Activated naive CD4-positive, alpha-beta T cell treated with anti-CD3 and anti-CD28 coated beads for 36 hours (primary cell): ENCODE measurements at regions not wholly inside any gene's neighbourhood (a gene's known extent, or its start where the extent isn't known, plus 50 kb on each side); places are given as distances from the start of the nearest gene placed in this dataset.
"Not testable (repeated sequence)": the region's sequence is repeated elsewhere in the genome, so short reads cannot be mapped to it uniquely, and the experiment has no call there.

Experiments
- CTCF ChIA-PET: fragments of 350-600 bp; sonication (Branson Sonifier 250); formaldehyde crosslinking; loops from one replicate; lab custom pipeline; 2021; ENCODE audit warnings: antibody characterized with exemption; lab: Charles Lee
- DNase-seq: peaks from one replicate; pipeline ENCODE4 v3.0.0-alpha.2; 2020
- H3K27ac Mint-ChIP-seq: one replicate; pipeline ENCODE4 v1.8.0; 2021; ENCODE audit warnings: mild to moderate bottlenecking, mixed read lengths
- H3K27me3 Mint-ChIP-seq: one replicate; pipeline ENCODE4 v1.8.0; 2021; ENCODE audit warnings: low read depth, mixed read lengths
- H3K36me3 Mint-ChIP-seq: one replicate; pipeline ENCODE4 v1.8.0; 2021; ENCODE audit warnings: low read depth, mixed read lengths
- H3K4me1 Mint-ChIP-seq: one replicate; pipeline ENCODE4 v1.8.0; 2021; ENCODE audit warnings: low read depth, mixed read lengths
- H3K4me3 Mint-ChIP-seq: one replicate; pipeline ENCODE4 v1.8.0; 2021; ENCODE audit warnings: mild to moderate bottlenecking, moderate library complexity, mixed read lengths
- H3K9me3 Mint-ChIP-seq: one replicate; pipeline ENCODE4 v1.8.0; 2021; ENCODE audit warnings: mixed read lengths
- intact Hi-C: fragments of 100-400 bp; cut with micrococcal nuclease; formaldehyde crosslinking; loops from one replicate; pipeline ENCODE4 v1.15.1; 2023

- H3K4me1 Mint-ChIP-seq = no peaks in the 10 kb centered on the region
- DNase-seq = no peak
- no peak overlapping the region for H3K27ac Mint-ChIP-seq
- intact Hi-C loops = no loop called here
- H3K4me3 Mint-ChIP-seq = no peak overlapping the region
- CTCF ChIA-PET = no interaction called here
- H3K27me3 Mint-ChIP-seq = peaks cover 5% of the 10 kb centered on the region
- H3K36me3 Mint-ChIP-seq = no peaks in the 10 kb centered on the region
- no peaks in the 10 kb centered on the region for H3K9me3 Mint-ChIP-seq
These were observed 76.6 kb upstream of the PAM start for GRCh38 chr5:102678267-102679058.

- no peaks in the 10 kb centered on the region for H3K36me3 Mint-ChIP-seq
- peak; percentile 84 for DNase-seq
- no peaks in the 10 kb centered on the region for H3K4me1 Mint-ChIP-seq
- no peaks in the 10 kb centered on the region for H3K9me3 Mint-ChIP-seq
- no peak overlapping the region for H3K27ac Mint-ChIP-seq
- intact Hi-C loops = loop anchor here (1.0 to 5.0 kb wide), 9 partner anchors 75 to 543 kb away; no protein-coding TSS in a partner anchor
- CTCF ChIA-PET = interaction anchor here (0.6 to 3.1 kb wide), 45 partner anchors 9 to 542 kb away, joined by 3 to 29 read pairs (median 4); no protein-coding TSS in a partner anchor
- H3K27me3 Mint-ChIP-seq = peaks cover 7% of the 10 kb centered on the region
- H3K4me3 Mint-ChIP-seq = no peak overlapping the region
These were observed 73.6 kb upstream of the PAM start for GRCh38 chr5:102681403-102681983.

GRCh38 chr5:102682101-102682647, 72.9 kb upstream of the PAM start:
- H3K4me1 Mint-ChIP-seq = no peaks in the 10 kb centered on the region
- no peaks in the 10 kb centered on the region for H3K36me3 Mint-ChIP-seq
- CTCF ChIA-PET = interaction anchor here (0.7 to 3.1 kb wide), 34 partner anchors 8 to 542 kb away, joined by 3 to 29 read pairs (median 4); no protein-coding TSS in a partner anchor
- H3K9me3 Mint-ChIP-seq = no peaks in the 10 kb centered on the region
- intact Hi-C loops = loop anchor here (5.0 kb wide), 1 partner anchor 145 kb away; no protein-coding TSS in a partner anchor
- no peak overlapping the region for H3K27ac Mint-ChIP-seq
- H3K27me3 Mint-ChIP-seq = peaks cover 10% of the 10 kb centered on the region
- H3K4me3 Mint-ChIP-seq = no peak overlapping the region
- DNase-seq = no peak

- H3K4me1 Mint-ChIP-seq, H3K27me3 Mint-ChIP-seq, intact Hi-C loops, CTCF ChIA-PET, DNase-seq, H3K36me3 Mint-ChIP-seq, H3K4me3 Mint-ChIP-seq, H3K27ac Mint-ChIP-seq, H3K9me3 Mint-ChIP-seq: not testable (repeated sequence)
These were observed 67.0 kb upstream of the PAM start for GRCh38 chr5:102688076-102688475.

GRCh38 chr5:102688581-102689342, 66.3 kb upstream of the PAM start:
- intact Hi-C loops, H3K4me1 Mint-ChIP-seq, DNase-seq, H3K27ac Mint-ChIP-seq, H3K4me3 Mint-ChIP-seq, CTCF ChIA-PET, H3K27me3 Mint-ChIP-seq, H3K36me3 Mint-ChIP-seq, H3K9me3 Mint-ChIP-seq: not testable (repeated sequence)

- Mint-ChIP-seq H3K27ac (no peak overlapping the region), H3K4me3 (no peak overlapping the region), H3K4me1 (no peaks in the 10 kb centered on the region), H3K27me3 (peaks cover 12% of the 10 kb centered on the region), H3K36me3 (no peaks in the 10 kb centered on the region), H3K9me3 (peaks cover 1% of the 10 kb centered on the region)
- no peak for DNase-seq
- intact Hi-C loops = no loop called here
- CTCF ChIA-PET = interaction anchor here (1.0 to 1.4 kb wide), 2 partner anchors 10 to 448 kb away, joined by 3 to 7 read pairs; no protein-coding TSS in a partner anchor
These were observed 64.2 kb upstream of the PAM start for GRCh38 chr5:102690910-102691309.

GRCh38 chr5:102691434-102691833, 63.7 kb upstream of the PAM start:
- H3K4me3 Mint-ChIP-seq = no peak overlapping the region
- peaks cover 10% of the 10 kb centered on the region for H3K27me3 Mint-ChIP-seq
- H3K27ac Mint-ChIP-seq = no peak overlapping the region
- H3K9me3 Mint-ChIP-seq = peaks cover 1% of the 10 kb centered on the region
- no peaks in the 10 kb centered on the region for H3K4me1 Mint-ChIP-seq
- DNase-seq = no peak
- CTCF ChIA-PET = interaction anchor here (1.0 kb wide), 1 partner anchor 448 kb away, joined by 3 read pairs; no protein-coding TSS in a partner anchor
- intact Hi-C loops = no loop called here
- no peaks in the 10 kb centered on the region for H3K36me3 Mint-ChIP-seq

GRCh38 chr5:102700120-102700831, 54.8 kb upstream of the PAM start:
- CTCF ChIA-PET = interaction anchor here (4.0 kb wide), 1 partner anchor 19 kb away, joined by 16 read pairs; no protein-coding TSS in a partner anchor
- H3K36me3 Mint-ChIP-seq = no peaks in the 10 kb centered on the region
- H3K4me1 Mint-ChIP-seq = no peaks in the 10 kb centered on the region
- no peak overlapping the region for H3K27ac Mint-ChIP-seq
- no peak overlapping the region for H3K4me3 Mint-ChIP-seq
- DNase-seq = no peak
- H3K9me3 Mint-ChIP-seq = no peaks in the 10 kb centered on the region
- peaks cover 7% of the 10 kb centered on the region for H3K27me3 Mint-ChIP-seq
- intact Hi-C loops = no loop called here

- Mint-ChIP-seq H3K9me3 (no peaks in the 10 kb centered on the region), H3K36me3 (no peaks in the 10 kb centered on the region), H3K4me1 (no peaks in the 10 kb centered on the region), H3K27me3 (peaks cover 7% of the 10 kb centered on the region), H3K4me3 (no peak overlapping the region), H3K27ac (no peak overlapping the region)
- intact Hi-C loops = no loop called here
- no peak for DNase-seq
- CTCF ChIA-PET = interaction anchor here (4.0 kb wide), 1 partner anchor 19 kb away, joined by 16 read pairs; no protein-coding TSS in a partner anchor
These were observed 54.2 kb upstream of the PAM start for GRCh38 chr5:102700916-102701315.

GRCh38 chr5:102701748-102702147, 53.4 kb upstream of the PAM start:
- no peaks in the 10 kb centered on the region for H3K4me1 Mint-ChIP-seq
- no peaks in the 10 kb centered on the region for H3K36me3 Mint-ChIP-seq
- DNase-seq = no peak
- CTCF ChIA-PET = interaction anchor here (4.0 kb wide), 1 partner anchor 20 kb away, joined by 16 read pairs; no protein-coding TSS in a partner anchor
- no peaks in the 10 kb centered on the region for H3K9me3 Mint-ChIP-seq
- H3K4me3 Mint-ChIP-seq = no peak overlapping the region
- H3K27ac Mint-ChIP-seq = no peak overlapping the region
- intact Hi-C loops = no loop called here
- peaks cover 7% of the 10 kb centered on the region for H3K27me3 Mint-ChIP-seq
